PC-9 (cell line): ENCODE measurements at regions not wholly inside any gene's neighbourhood (a gene's known extent, or its start where the extent isn't known, plus 50 kb on each side); places are given as distances from the start of the nearest gene placed in this dataset.

Experiments
- BruUV-seq: library from RNA; stranded (reverse); fragments of 400-500 nt; replicated peaks from 2 replicates; lab custom pipeline; 2021; lab: Mats Ljungman, UMichigan
- CTCF ChIA-PET: fragments of 300-600 bp; sonication (Branson Sonifier 250); formaldehyde crosslinking; loops from one replicate; lab custom pipeline; 2022; ENCODE audit warnings: antibody characterized with exemption; lab: Charles Lee
- POLR2A ChIA-PET: fragments of 300-600 bp; sonication (Branson Sonifier 250); formaldehyde crosslinking; loops from one replicate; lab custom pipeline; 2022; ENCODE audit warnings: antibody characterized with exemption; ENCODE audit not compliant: unreplicated experiment; lab: Charles Lee
- DNase-seq, 2 experiments: peaks; one replicate each; pipeline versions ENCODE4 v3.0.0 to v3.0.0-alpha.2; 2015 to 2022; ENCODE audit warnings: mixed read lengths in 1 of 2
- H2AFZ ChIP-seq: fragments of 200-600 bp; sonication (generic); 2 replicates; pipeline ENCODE4 v1.8.1; 2017; ENCODE audit warnings: antibody characterized with exemption
- H3F3A ChIP-seq: fragments of 200-600 bp; sonication (generic); 2 replicates; pipeline ENCODE4 v1.8.1; 2017; ENCODE audit warnings: antibody characterized with exemption, mild to moderate bottlenecking, low read depth; ENCODE audit not compliant: insufficient read depth
- H3K27ac ChIP-seq: fragments of 200-600 bp; sonication (generic); 2 replicates; pipeline ENCODE4 v1.6.1; 2016; ENCODE audit warnings: mixed run types
- H3K27me3 ChIP-seq: fragments of 200-600 bp; sonication (generic); 2 replicates; pipeline ENCODE4 v1.6.1; 2016; ENCODE audit warnings: low read depth, mixed run types; ENCODE audit not compliant: insufficient read depth
- H3K36me3 ChIP-seq: fragments of 200-600 bp; sonication (generic); 2 replicates; pipeline ENCODE4 v1.6.1; 2016; ENCODE audit warnings: low read depth, mixed run types
- H3K4me1 ChIP-seq: fragments of 200-600 bp; sonication (generic); replicated peaks from 2 replicates; pipeline ENCODE4 v1.6.1; 2016; ENCODE audit warnings: mixed run types; ENCODE audit not compliant: insufficient read depth
- H3K4me2 ChIP-seq: fragments of 200-600 bp; sonication (generic); 2 replicates; pipeline ENCODE4 v1.6.1; 2017; ENCODE audit warnings: mixed run types
- H3K4me3 ChIP-seq: fragments of 200-600 bp; sonication (generic); 2 replicates; pipeline ENCODE4 v1.6.1; 2016; ENCODE audit warnings: mixed run types
- H3K79me2 ChIP-seq: fragments of 200-600 bp; sonication (generic); 2 replicates; pipeline ENCODE4 v1.6.1; 2017; ENCODE audit warnings: low read depth, mixed run types
- H3K9me2 ChIP-seq: fragments of 200-600 bp; sonication (generic); 2 replicates; pipeline ENCODE4 v1.8.1; 2017; ENCODE audit warnings: mild to moderate bottlenecking; ENCODE audit not compliant: insufficient read depth
- H3K9me3 ChIP-seq: fragments of 200-600 bp; sonication (generic); 2 replicates; pipeline ENCODE4 v1.8.1; 2016; ENCODE audit warnings: low read depth; ENCODE audit not compliant: insufficient read depth
- H4K20me1 ChIP-seq: fragments of 200-600 bp; sonication (generic); 2 replicates; pipeline ENCODE4 v1.8.1; 2017; ENCODE audit not compliant: insufficient read depth
- CTCF ChIP-seq: fragments of 200-600 bp; sonication (generic); conservative IDR thresholded peaks from 2 replicates; pipeline ENCODE4 v1.6.1; 2017; ENCODE audit warnings: mixed run types, antibody characterized with exemption, mild to moderate bottlenecking, moderate library complexity
- EZH2 ChIP-seq: fragments of 200-600 bp; sonication (generic); IDR thresholded peaks from 2 replicates; pipeline ENCODE4 v1.8.0; 2017; ENCODE audit warnings: antibody characterized with exemption, low read depth
- intact Hi-C: fragments of 100-400 bp; cut with micrococcal nuclease; formaldehyde crosslinking; loops from one replicate; pipeline ENCODE4 v1.10.0; 2022; ENCODE audit not compliant: unreplicated experiment

GRCh38 chr13:26836626-26837025, 76.0 kb upstream of the GPR12 start:
- no TSS peak for BruUV-seq
- CTCF ChIA-PET = no interaction called here

GRCh38 chr13:26834646-26835045, 74.1 kb upstream of the GPR12 start:
- no peaks in the 10 kb centered on the region for H3F3A ChIP-seq
- H3K36me3 ChIP-seq = no peaks in the 10 kb centered on the region
- POLR2A ChIA-PET = no interaction called here
- H3K79me2 ChIP-seq = no peaks in the 10 kb centered on the region
- CTCF ChIA-PET = no interaction called here
- H3K4me1 ChIP-seq = no peaks in the 10 kb centered on the region
- no peak for DNase-seq
- H3K4me2 ChIP-seq = no peak overlapping the region
- no TSS peak for BruUV-seq
- H4K20me1 ChIP-seq = no peaks in the 10 kb centered on the region; the same call in 1 of the 2 replicates
- H3K9me2 ChIP-seq = no peaks in the 10 kb centered on the region
- no peak overlapping the region for H3K27ac ChIP-seq
- no peaks in the 10 kb centered on the region for H3K9me3 ChIP-seq
- no peak overlapping the region for H3K4me3 ChIP-seq
- no peak for TF ChIP-seq CTCF
- no peak for TF ChIP-seq EZH2
- H3K27me3 ChIP-seq = peaks cover 79% of the 10 kb centered on the region
- intact Hi-C loops = no loop called here
- H2AFZ ChIP-seq = no peak overlapping the region

More at GRCh38 chr13:26836626-26837025, 76.0 kb upstream of the GPR12 start:
- Histone ChIP-seq H4K20me1 (no peaks in the 10 kb centered on the region; the same call in 1 of the 2 replicates), H3K4me2 (no peak overlapping the region), H3K27me3 (peaks cover 81% of the 10 kb centered on the region), H2AFZ (no peak overlapping the region), H3K4me1 (no peaks in the 10 kb centered on the region), H3K9me3 (no peaks in the 10 kb centered on the region), H3K27ac (no peak overlapping the region), H3F3A (no peaks in the 10 kb centered on the region), H3K79me2 (no peaks in the 10 kb centered on the region), H3K9me2 (no peaks in the 10 kb centered on the region), H3K4me3 (no peak overlapping the region), H3K36me3 (no peaks in the 10 kb centered on the region)
- intact Hi-C loops = no loop called here
- TF ChIP-seq EZH2 (no peak), CTCF (no peak)
- POLR2A ChIA-PET = no interaction called here
- DNase-seq = no peak

- no peak overlapping the region for H3K27ac ChIP-seq
- no peak overlapping the region for H3K4me2 ChIP-seq
- H3K9me3 ChIP-seq = no peaks in the 10 kb centered on the region
- CTCF ChIA-PET = no interaction called here
- POLR2A ChIA-PET = no interaction called here
- no peak for DNase-seq
- H3K36me3 ChIP-seq = no peaks in the 10 kb centered on the region
- no peaks in the 10 kb centered on the region for H3K79me2 ChIP-seq
- H3K4me1 ChIP-seq = no peaks in the 10 kb centered on the region
- peaks cover 82% of the 10 kb centered on the region for H3K27me3 ChIP-seq
- no peak for TF ChIP-seq CTCF
- no peak for TF ChIP-seq EZH2
- no peaks in the 10 kb centered on the region; the same call in none of the 2 replicates for H4K20me1 ChIP-seq
- no peaks in the 10 kb centered on the region for H3F3A ChIP-seq
- BruUV-seq = no TSS peak
- intact Hi-C loops = no loop called here
- no peak overlapping the region for H2AFZ ChIP-seq
- no peak overlapping the region for H3K4me3 ChIP-seq
- H3K9me2 ChIP-seq = no peaks in the 10 kb centered on the region
These were observed 70.8 kb upstream of the GPR12 start for GRCh38 chr13:26831336-26831908.
